ENCODE measurements at regions not wholly inside any gene's neighbourhood (a gene's known extent, or its start where the extent isn't known, plus 50 kb on each side); places are given as distances from the start of the nearest gene placed in this dataset.
"Not testable (repeated sequence)": the region's sequence is repeated elsewhere in the genome, so short reads cannot be mapped to it uniquely, and the experiment has no call there.

DNA sequence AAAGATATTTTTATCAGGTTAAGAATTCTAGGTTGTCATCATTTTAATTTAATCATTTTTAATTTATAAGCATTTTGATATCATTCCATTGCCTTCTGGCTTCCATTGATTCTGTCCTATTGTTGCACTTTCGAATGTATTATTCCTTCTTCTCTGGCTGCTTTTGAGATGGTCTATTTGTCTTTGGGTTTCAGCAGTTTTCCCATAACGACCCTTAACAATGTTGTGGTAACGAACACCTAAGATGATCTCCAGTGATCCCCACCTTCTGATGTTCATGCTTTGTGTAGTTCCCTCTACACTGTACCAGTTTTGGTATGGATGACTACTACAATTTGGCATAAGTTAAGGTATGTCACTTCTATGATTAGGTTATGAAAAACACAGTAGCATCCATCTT lies 59.9 kb downstream of the MINAR1 start:
- H3K27me3 ChIP-seq (ENCODE audit: insufficient read depth, low read length): no peaks in the 10 kb centered on the region
- H3K36me3 ChIP-seq (ENCODE audit: insufficient read depth, low read length): no peaks in the 10 kb centered on the region
- H3K9me3 ChIP-seq (ENCODE audit: insufficient read depth, low read depth, low read length): no peaks in the 10 kb centered on the region; the same call in 1 of the 2 replicates
- no peaks in the 10 kb centered on the region for H3K4me1 ChIP-seq (ENCODE audit: insufficient read depth, low read length)
- no peak overlapping the region for H3K9ac ChIP-seq (ENCODE audit: low read depth, low read length)
- WGBS: 95% methylated on average over 3 of the region's 3 CpGs
- H3K4me3 ChIP-seq (ENCODE audit: low read length): no peak overlapping the region
- H3K27ac ChIP-seq (ENCODE audit: low read depth, low read length): no peak overlapping the region

DNA sequence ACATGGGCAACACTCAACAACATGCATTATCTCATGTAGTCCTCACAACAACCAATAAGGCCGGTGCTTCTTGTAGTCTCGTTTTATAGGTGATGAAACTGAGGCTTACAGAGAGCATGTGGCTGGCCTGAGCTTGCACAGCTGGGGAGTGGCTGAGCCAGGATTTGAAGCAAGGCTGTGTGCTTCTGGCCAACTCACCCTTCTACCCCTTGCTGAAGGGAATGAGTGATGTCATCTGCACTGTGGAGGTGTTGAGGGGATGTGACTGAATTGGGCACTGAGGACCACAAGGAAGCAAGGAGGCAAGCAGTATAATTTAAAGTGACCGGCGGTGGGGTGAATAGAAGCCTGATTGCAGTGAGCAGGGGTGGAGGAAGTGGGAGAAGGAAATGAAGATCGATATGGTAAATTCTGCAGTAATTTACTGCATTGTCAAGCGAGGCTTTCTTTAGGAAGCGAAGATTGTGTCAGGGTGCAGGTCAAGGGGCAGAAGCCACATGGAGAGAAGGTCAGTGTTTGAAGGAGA lies 62.3 kb downstream of the MINAR1 start:
- Histone ChIP-seq H3K9me3 (ENCODE audit: insufficient read depth, low read depth, low read length) (no peaks in the 10 kb centered on the region; the same call in 1 of the 2 replicates), H3K9ac (ENCODE audit: low read depth, low read length) (no peak overlapping the region), H3K27me3 (ENCODE audit: insufficient read depth, low read length) (0 out of 2 replicates have a peak, but pooled peaks cover 2% of the 10 kb centered on the region), H3K27ac (ENCODE audit: low read depth, low read length) (no peak overlapping the region), H3K4me3 (ENCODE audit: low read length) (no peak overlapping the region), H3K36me3 (ENCODE audit: insufficient read depth, low read length) (no peaks in the 10 kb centered on the region), H3K4me1 (ENCODE audit: insufficient read depth, low read length) (no peaks in the 10 kb centered on the region)
- WGBS: 93% methylated on average over 7 of the region's 7 CpGs

DNA sequence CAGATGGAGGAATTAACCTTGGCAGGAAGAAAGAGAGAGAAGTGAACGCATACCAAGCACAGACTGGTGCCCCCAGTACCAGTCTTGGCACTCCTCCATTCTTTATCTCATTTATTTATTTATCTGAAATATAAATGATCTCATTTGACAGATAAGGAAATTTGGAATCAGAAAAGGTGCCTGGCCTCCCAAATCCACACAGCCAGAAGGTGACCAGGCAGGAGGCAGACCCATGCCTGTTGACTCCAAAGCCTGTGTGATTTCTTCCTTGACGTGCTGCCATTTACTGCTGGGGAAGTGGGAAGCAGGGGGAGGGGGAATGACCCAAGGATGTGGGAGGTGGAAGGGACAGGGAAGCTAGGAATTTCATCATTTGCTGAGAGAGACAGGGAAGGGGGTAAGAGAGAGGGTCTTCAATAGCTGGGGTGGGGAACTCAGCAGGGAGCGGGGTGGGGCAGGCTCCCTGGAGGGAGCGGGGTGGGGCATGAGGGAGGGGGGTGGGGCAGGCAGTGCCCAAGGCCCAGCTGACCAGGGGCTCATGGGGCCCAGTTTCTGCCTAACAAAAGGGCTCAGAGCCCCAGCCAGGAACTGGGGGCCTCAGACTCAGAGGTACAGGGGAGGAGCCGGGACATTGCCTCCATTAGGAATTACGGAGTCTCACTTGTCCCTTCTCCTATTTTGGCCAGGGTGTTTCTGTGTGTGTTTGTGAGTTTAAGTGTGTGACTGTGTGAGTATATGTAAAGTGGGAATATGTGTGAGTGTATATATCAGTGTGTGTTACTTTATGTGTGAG lies 63.0 kb downstream of the MINAR1 start:
- H3K4me1 ChIP-seq (ENCODE audit: insufficient read depth, low read length): no peaks in the 10 kb centered on the region
- H3K27me3 ChIP-seq (ENCODE audit: insufficient read depth, low read length): 0 out of 2 replicates have a peak, but pooled peaks cover 2% of the 10 kb centered on the region
- no peaks in the 10 kb centered on the region; the same call in 1 of the 2 replicates for H3K9me3 ChIP-seq (ENCODE audit: insufficient read depth, low read depth, low read length)
- H3K36me3 ChIP-seq (ENCODE audit: insufficient read depth, low read length): no peaks in the 10 kb centered on the region
- no peak overlapping the region for H3K27ac ChIP-seq (ENCODE audit: low read depth, low read length)
- WGBS: 70% methylated on average over 5 of the region's 6 CpGs
- H3K4me3 ChIP-seq (ENCODE audit: low read length): no peak overlapping the region
- no peak overlapping the region for H3K9ac ChIP-seq (ENCODE audit: low read depth, low read length)

DNA sequence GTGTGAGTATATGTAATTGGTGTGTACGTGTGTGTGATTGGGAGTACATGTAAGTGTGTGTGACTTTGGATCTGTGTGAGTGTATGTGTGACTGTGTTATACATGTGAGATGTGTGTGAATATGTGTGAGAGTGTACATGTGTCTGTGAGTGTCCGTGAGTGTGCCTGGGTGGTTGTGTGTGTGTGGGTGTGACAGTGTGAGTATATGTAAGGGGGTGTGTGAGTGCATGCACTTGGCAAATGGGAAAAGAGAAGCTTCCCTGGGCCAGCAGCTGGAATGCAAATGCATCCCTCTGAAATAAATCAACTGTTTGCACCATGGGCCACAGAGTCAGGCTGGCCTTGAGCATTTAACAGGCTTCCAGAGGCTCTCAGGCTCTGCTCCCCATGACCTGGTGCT lies 63.6 kb downstream of the MINAR1 start:
- Histone ChIP-seq H3K36me3 (ENCODE audit: insufficient read depth, low read length) (no peaks in the 10 kb centered on the region), H3K9me3 (ENCODE audit: insufficient read depth, low read depth, low read length) (no peaks in the 10 kb centered on the region; the same call in 1 of the 2 replicates), H3K4me3 (ENCODE audit: low read length) (no peak overlapping the region), H3K27ac (ENCODE audit: low read depth, low read length) (no peak overlapping the region), H3K4me1 (ENCODE audit: insufficient read depth, low read length) (no peaks in the 10 kb centered on the region), H3K27me3 (ENCODE audit: insufficient read depth, low read length) (0 out of 2 replicates have a peak, but pooled peaks cover 2% of the 10 kb centered on the region), H3K9ac (ENCODE audit: low read depth, low read length) (no peak overlapping the region)
- 85% methylated on average over 2 of the region's 2 CpGs for WGBS

DNA sequence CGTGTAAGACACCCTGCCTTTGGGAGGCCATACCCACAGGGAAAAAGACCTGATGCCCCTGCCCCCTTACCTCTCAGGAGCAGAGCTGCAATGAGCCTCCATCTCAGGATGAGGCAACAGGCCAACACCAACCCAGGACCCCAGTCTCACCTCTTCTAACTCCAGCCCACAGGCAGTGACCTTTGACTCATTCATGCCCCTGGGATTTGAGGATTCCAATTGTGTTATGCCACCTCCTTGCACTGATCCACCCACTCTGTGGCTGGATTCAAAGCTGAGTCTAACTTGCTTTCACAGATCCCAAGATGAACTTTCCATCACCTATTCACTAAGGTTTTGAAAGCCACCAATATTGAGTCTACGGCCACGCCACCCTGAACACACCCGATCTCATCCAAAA lies 64.7 kb downstream of the MINAR1 start:
- WGBS: 92% methylated on average over 4 of the region's 4 CpGs
- Histone ChIP-seq H3K27ac (ENCODE audit: low read depth, low read length) (no peak overlapping the region), H3K27me3 (ENCODE audit: insufficient read depth, low read length) (0 out of 2 replicates have a peak, but pooled peaks cover 2% of the 10 kb centered on the region), H3K36me3 (ENCODE audit: insufficient read depth, low read length) (no peaks in the 10 kb centered on the region), H3K4me3 (ENCODE audit: low read length) (no peak overlapping the region), H3K9me3 (ENCODE audit: insufficient read depth, low read depth, low read length) (no peaks in the 10 kb centered on the region; the same call in 1 of the 2 replicates), H3K9ac (ENCODE audit: low read depth, low read length) (no peak overlapping the region), H3K4me1 (ENCODE audit: insufficient read depth, low read length) (no peaks in the 10 kb centered on the region)

DNA sequence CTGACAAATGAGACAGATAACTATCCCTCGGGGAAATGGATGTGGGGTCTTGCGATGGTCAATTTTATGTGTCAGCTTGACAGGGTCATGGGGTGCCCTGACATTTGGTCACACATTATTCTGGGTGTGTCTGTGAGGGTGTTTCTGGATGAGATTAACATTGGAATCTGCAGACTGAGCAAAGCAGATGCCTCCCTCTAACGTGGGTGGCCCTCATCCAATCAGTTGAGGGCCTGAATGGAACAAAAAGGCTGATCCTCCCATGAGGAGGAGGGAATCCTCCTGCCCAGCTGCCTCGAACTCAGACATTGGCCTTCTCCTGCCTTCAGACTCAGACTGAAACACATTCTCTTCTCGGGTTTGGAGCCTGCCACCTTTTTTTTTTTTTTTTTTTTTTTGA lies 69.0 kb downstream of the MINAR1 start:
- H3K9me3 ChIP-seq (ENCODE audit: insufficient read depth, low read depth, low read length): no peaks in the 10 kb centered on the region
- H3K9ac ChIP-seq (ENCODE audit: low read depth, low read length): no peak overlapping the region
- H3K36me3 ChIP-seq (ENCODE audit: insufficient read depth, low read length): no peaks in the 10 kb centered on the region
- H3K4me3 ChIP-seq (ENCODE audit: low read length): no peak overlapping the region
- 0 out of 2 replicates have a peak, but pooled peaks cover 2% of the 10 kb centered on the region for H3K27me3 ChIP-seq (ENCODE audit: insufficient read depth, low read length)
- no peaks in the 10 kb centered on the region for H3K4me1 ChIP-seq (ENCODE audit: insufficient read depth, low read length)
- H3K27ac ChIP-seq (ENCODE audit: low read depth, low read length): no peak overlapping the region
- WGBS: 80% methylated on average over 5 of the region's 5 CpGs

DNA sequence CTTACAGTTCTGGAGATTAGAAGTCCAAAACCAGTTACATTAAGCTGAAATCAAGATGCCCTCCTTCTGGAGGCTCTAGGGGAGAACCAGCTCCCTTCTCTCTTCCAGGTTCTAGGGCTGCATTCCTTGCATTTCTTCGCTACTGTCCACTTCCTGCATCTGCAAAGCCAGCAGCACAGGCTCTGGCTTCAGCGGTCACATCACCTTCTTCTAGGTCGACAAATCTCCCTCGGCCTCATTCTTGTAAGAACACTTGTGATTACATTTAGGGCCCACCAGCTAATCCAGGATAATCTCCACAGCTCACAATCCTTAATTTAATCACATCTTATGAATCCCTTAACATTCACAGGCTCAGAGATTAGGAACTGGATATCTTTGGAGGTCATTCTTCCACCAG lies 73.8 kb downstream of the MINAR1 start:
- WGBS: 81% methylated on average over 4 of the region's 4 CpGs
- H3K9ac ChIP-seq (ENCODE audit: low read depth, low read length): no peak overlapping the region

DNA sequence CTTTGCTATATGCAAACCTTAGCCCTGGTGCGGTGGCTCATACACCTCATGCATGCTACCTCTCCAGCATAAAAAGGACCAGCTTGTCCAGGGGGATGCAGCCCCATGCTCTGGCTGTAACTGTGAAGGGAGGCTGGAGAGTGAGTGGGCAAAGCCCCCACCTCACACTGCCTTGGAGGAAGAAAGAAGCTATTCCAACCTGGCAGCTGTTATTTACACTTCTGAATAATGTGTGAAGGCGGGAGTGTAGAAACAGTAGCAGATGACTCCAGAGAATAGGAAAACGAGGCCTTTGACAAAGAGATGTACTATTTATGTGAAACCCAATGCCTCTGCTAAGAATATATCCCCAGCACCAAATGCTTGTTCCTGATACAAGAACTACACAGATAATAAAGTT lies 80.7 kb downstream of the MINAR1 start:
- not testable (repeated sequence) for H3K9ac ChIP-seq (ENCODE audit: low read depth, low read length); H3K9me3 ChIP-seq (ENCODE audit: insufficient read depth, low read depth, low read length); H3K36me3 ChIP-seq (ENCODE audit: insufficient read depth, low read length); H3K27ac ChIP-seq (ENCODE audit: low read depth, low read length); H3K27me3 ChIP-seq (ENCODE audit: insufficient read depth, low read length); H3K4me1 ChIP-seq (ENCODE audit: insufficient read depth, low read length); H3K4me3 ChIP-seq (ENCODE audit: low read length)
- WGBS: 81% methylated on average over 2 of the region's 3 CpGs

More for the DNA sequence above, 73.8 kb downstream of the MINAR1 start:
- Histone ChIP-seq H3K27ac (ENCODE audit: low read depth, low read length) (no peak overlapping the region), H3K36me3 (ENCODE audit: insufficient read depth, low read length) (no peaks in the 10 kb centered on the region), H3K9me3 (ENCODE audit: insufficient read depth, low read depth, low read length) (no peaks in the 10 kb centered on the region), H3K4me3 (ENCODE audit: low read length) (no peak overlapping the region), H3K4me1 (ENCODE audit: insufficient read depth, low read length) (no peaks in the 10 kb centered on the region), H3K27me3 (ENCODE audit: insufficient read depth, low read length) (no peaks in the 10 kb centered on the region)

DNA sequence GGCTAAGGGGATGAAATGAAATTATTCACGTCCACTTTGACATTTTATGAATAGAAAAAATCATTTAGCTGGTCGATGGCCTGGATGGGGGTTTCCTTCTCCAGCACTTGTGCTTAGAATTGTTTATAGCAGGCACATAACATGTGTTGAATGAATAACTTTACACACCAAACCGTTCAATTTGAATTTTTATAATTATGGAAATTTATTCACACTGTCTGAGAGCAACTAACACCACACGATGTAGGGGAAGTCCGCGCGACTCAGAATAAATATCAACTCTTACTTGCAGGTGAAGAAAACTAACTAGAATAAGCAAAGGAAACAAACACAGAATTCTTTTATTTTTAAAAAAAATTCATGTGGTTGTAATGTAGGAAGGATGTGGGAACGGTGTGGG lies 81.3 kb downstream of the MINAR1 start:
- H3K4me3 ChIP-seq (ENCODE audit: low read length): no peak overlapping the region
- H3K9me3 ChIP-seq (ENCODE audit: insufficient read depth, low read depth, low read length): no peaks in the 10 kb centered on the region
- H3K27ac ChIP-seq (ENCODE audit: low read depth, low read length): no peak overlapping the region
- H3K9ac ChIP-seq (ENCODE audit: low read depth, low read length): no peak overlapping the region
- no peaks in the 10 kb centered on the region for H3K27me3 ChIP-seq (ENCODE audit: insufficient read depth, low read length)
- H3K4me1 ChIP-seq (ENCODE audit: insufficient read depth, low read length): no peaks in the 10 kb centered on the region
- 95% methylated on average over 3 of the region's 8 CpGs for WGBS
- no peaks in the 10 kb centered on the region for H3K36me3 ChIP-seq (ENCODE audit: insufficient read depth, low read length)

DNA sequence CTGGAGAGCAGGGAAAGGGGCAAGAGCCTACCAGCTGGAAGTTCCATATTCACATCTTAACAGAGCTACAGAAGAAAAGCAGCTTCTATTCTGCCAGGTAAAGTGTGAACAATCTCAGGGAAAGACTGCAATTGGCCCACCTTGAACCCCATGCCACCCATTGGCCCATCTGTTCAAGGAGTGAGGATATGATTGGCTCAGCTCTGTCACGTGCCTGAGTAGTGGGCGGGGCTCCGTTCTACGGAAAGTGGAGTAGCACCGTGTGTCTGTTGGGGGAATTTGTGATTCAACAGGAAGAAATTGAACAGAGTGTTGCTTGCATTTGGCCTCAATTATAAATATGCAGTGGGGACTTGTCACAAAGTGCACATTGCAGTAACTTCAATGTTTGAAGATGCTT lies 81.8 kb downstream of the MINAR1 start:
- no peaks in the 10 kb centered on the region for H3K4me1 ChIP-seq (ENCODE audit: insufficient read depth, low read length)
- no peaks in the 10 kb centered on the region for H3K36me3 ChIP-seq (ENCODE audit: insufficient read depth, low read length)
- no peaks in the 10 kb centered on the region for H3K27me3 ChIP-seq (ENCODE audit: insufficient read depth, low read length)
- 90% methylated on average over 5 of the region's 5 CpGs for WGBS
- H3K9me3 ChIP-seq (ENCODE audit: insufficient read depth, low read depth, low read length): no peaks in the 10 kb centered on the region
- H3K27ac ChIP-seq (ENCODE audit: low read depth, low read length): no peak overlapping the region
- no peak overlapping the region for H3K9ac ChIP-seq (ENCODE audit: low read depth, low read length)
- H3K4me3 ChIP-seq (ENCODE audit: low read length): no peak overlapping the region

DNA sequence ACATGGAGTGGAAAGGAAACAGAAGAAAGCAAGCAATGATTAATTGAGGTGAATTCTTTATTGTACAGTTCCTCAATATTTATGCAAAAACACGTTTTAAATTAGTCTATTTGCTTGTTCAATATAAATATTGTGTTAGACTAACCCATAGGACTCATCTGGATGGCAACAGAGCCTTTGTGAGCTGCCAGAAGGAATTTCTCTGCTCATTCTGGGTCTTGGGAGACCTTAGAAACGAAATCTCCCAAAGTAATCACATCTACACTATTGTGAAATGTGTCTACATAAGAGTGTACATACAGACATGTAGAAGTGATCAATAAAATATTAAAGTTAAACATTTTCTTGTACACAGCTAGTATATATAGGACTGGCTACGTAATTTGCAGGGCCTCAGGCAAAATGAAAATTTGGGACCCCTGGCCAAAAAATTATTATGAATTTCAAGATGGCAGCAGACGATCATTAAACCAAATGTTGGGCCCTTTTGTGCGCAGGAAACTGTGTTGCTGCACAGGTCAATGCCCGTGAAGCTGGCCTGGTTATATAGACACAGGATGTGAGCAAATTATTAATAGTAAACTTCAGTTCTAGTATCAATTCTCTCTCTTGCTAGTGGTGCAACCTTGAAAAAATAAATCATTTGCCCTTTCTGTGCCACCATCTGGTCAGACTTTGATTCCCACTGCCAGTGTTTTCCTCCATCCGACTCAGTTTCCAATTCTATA lies 83.3 kb downstream of the MINAR1 start:
- H3K9ac ChIP-seq (ENCODE audit: low read depth, low read length): no peak overlapping the region
- no peaks in the 10 kb centered on the region for H3K9me3 ChIP-seq (ENCODE audit: insufficient read depth, low read depth, low read length)
- no peaks in the 10 kb centered on the region for H3K36me3 ChIP-seq (ENCODE audit: insufficient read depth, low read length)
- H3K4me1 ChIP-seq (ENCODE audit: insufficient read depth, low read length): no peaks in the 10 kb centered on the region
- H3K27ac ChIP-seq (ENCODE audit: low read depth, low read length): no peak overlapping the region
- no peak overlapping the region for H3K4me3 ChIP-seq (ENCODE audit: low read length)
- H3K27me3 ChIP-seq (ENCODE audit: insufficient read depth, low read length): no peaks in the 10 kb centered on the region
- 94% methylated on average over 6 of the region's 7 CpGs for WGBS

Data from HUES64 (cell line).